ENCODE measurements at regions not wholly inside any gene's neighbourhood (a gene's known extent, or its start where the extent isn't known, plus 50 kb on each side); places are given as distances from the start of the nearest gene placed in this dataset.
"Not testable (repeated sequence)": the region's sequence is repeated elsewhere in the genome, so short reads cannot be mapped to it uniquely, and the experiment has no call there.

DNA sequence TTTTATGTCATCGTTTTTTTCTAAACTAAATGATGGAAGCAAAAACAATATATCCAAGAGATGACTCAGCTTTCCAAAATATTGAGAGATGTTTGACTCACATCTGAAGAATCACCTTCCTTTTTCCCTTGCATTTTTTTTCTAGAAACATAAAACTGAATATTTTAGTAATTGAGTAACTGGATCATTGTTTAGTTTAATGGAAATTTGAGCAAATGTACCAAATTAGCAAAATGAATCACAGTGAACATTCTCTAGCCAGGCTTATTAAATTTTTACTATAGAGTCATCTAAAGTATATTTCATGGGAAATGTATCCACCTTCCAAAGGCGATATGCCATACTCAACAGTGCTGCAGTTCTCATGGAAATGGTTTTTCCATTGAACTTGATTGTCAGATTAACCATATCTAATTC lies 145.5 kb downstream of the TENT5A start:
- H3K4me3 Mint-ChIP-seq: no peak overlapping the region
- no peaks in the 10 kb centered on the region for H3K27me3 Mint-ChIP-seq
- no peaks in the 10 kb centered on the region for H3K4me1 Mint-ChIP-seq (ENCODE audit: low read depth)
- H3K27ac Mint-ChIP-seq: no peak overlapping the region
- no peak for DNase-seq
- H3K9me3 Mint-ChIP-seq: peaks cover 11% of the 10 kb centered on the region
- H3K36me3 Mint-ChIP-seq (ENCODE audit: low read depth): no peaks in the 10 kb centered on the region

DNA sequence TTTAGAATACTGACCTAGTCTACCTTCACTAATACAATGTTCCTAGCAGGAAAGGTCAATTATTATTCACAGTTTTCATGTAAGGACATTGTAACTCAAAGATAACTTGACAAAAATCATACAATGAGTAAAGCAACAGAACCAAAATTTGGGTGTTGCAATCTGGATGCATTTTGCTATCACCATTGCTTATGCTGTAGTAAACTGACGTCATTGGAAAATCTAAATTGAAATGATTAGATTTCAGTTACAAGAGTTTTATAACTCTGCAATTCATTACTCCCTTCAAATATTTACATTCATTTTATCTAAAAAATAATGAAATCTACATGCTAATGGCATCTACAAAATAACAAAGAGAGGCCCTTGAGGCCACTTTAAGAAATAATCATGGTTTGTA lies 147.0 kb downstream of the TENT5A start:
- H3K4me3 Mint-ChIP-seq: no peak overlapping the region
- no peak for DNase-seq
- H3K27me3 Mint-ChIP-seq: no peaks in the 10 kb centered on the region
- H3K9me3 Mint-ChIP-seq: peaks cover 18% of the 10 kb centered on the region
- no peak overlapping the region for H3K27ac Mint-ChIP-seq
- no peaks in the 10 kb centered on the region for H3K4me1 Mint-ChIP-seq (ENCODE audit: low read depth)
- H3K36me3 Mint-ChIP-seq (ENCODE audit: low read depth): no peaks in the 10 kb centered on the region

DNA sequence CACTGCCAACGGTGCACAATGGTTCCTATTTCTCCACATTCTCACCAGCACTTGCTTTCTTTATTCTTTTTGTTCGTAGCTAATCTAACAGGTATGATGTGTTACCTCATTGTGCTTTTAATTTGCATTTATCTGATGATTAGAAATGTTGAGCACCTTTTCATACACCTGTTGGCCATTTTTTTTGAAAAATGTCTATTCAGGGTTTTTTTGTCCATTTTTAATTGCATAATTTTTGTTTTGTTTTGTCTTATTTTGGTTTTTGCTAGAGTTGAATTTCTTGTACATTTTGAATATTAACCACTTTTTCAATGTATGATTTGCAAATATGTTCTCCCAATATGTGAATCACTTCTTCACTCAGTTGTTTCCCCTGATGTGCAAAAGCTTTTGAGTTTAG lies 150.6 kb downstream of the TENT5A start:
- Mint-ChIP-seq H3K27me3 (no peaks in the 10 kb centered on the region), H3K4me3 (no peak overlapping the region), H3K36me3 (ENCODE audit: low read depth) (no peaks in the 10 kb centered on the region), H3K4me1 (ENCODE audit: low read depth) (no peaks in the 10 kb centered on the region), H3K27ac (no peak overlapping the region), H3K9me3 (peaks cover 21% of the 10 kb centered on the region)
- DNase-seq: no peak

DNA sequence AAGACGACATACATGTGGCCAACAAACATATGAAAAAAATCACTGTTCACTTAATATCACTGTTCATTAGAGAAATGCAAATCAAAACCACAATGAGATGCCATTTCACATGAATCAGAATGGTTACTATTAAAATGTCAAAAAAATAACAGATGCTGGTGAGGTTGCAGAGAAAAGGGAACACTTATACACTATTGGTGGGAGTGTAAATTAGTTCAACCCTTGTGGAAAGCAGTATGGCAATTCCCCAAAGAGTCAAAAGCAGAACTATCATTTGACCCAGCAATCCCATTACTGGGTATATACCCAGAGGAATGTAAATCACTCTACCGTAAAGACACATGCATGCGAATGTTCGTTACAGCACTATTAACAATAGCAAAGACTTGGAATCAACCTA lies 152.0 kb downstream of the TENT5A start:
- not testable (repeated sequence) for H3K4me3 Mint-ChIP-seq; H3K4me1 Mint-ChIP-seq (ENCODE audit: low read depth); DNase-seq; H3K36me3 Mint-ChIP-seq (ENCODE audit: low read depth); H3K27me3 Mint-ChIP-seq; H3K27ac Mint-ChIP-seq
- peaks cover 21% of the 10 kb centered on the region for H3K9me3 Mint-ChIP-seq

DNA sequence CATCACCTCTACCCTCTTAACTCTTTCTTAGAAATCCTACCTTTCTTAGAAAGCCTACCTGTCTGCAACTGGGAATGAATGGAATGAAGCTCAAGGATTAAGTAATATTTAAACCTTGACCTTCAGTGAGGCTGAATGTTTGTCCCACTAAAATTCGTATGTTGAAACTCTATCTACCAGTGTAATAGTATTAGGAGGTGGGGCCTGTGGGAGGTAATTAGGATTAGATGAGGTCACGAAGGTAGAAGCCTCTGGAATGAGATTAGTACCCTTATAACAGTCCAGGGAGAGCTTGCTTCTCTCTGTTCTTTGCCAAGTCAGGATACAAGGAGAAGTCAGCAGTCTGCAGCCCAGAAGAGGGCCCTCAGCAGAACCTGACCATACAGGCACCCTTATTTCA lies 158.0 kb downstream of the TENT5A start:
- H3K27ac Mint-ChIP-seq: no peak overlapping the region
- no peaks in the 10 kb centered on the region for H3K27me3 Mint-ChIP-seq
- H3K36me3 Mint-ChIP-seq (ENCODE audit: low read depth): no peaks in the 10 kb centered on the region
- no peaks in the 10 kb centered on the region for H3K4me1 Mint-ChIP-seq (ENCODE audit: low read depth)
- no peak for DNase-seq
- H3K9me3 Mint-ChIP-seq: peaks cover 4% of the 10 kb centered on the region
- no peak overlapping the region for H3K4me3 Mint-ChIP-seq

DNA sequence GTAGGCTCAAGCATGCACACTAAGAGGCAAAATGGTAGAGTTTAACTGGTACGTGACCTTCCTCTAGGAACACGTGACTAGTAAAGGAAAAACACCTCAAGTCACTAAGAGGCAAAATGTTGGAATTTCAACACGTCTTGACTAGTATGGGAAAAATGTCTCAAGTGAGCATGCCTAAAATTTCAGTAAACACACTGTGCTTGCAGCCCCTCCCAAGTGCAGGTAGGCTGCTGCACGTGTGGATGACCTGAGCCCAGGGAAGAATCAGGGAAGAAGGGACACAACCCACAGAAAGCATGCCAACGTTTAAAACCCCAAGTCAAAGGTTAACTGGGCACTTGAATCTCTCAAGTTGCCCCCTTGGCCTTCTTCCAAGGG lies 162.2 kb downstream of the TENT5A start:
- Mint-ChIP-seq H3K27ac (no peak overlapping the region), H3K4me1 (ENCODE audit: low read depth) (no peaks in the 10 kb centered on the region), H3K36me3 (ENCODE audit: low read depth) (no peaks in the 10 kb centered on the region), H3K9me3 (peaks cover 9% of the 10 kb centered on the region), H3K4me3 (no peak overlapping the region), H3K27me3 (no peaks in the 10 kb centered on the region)
- DNase-seq: no peak

DNA sequence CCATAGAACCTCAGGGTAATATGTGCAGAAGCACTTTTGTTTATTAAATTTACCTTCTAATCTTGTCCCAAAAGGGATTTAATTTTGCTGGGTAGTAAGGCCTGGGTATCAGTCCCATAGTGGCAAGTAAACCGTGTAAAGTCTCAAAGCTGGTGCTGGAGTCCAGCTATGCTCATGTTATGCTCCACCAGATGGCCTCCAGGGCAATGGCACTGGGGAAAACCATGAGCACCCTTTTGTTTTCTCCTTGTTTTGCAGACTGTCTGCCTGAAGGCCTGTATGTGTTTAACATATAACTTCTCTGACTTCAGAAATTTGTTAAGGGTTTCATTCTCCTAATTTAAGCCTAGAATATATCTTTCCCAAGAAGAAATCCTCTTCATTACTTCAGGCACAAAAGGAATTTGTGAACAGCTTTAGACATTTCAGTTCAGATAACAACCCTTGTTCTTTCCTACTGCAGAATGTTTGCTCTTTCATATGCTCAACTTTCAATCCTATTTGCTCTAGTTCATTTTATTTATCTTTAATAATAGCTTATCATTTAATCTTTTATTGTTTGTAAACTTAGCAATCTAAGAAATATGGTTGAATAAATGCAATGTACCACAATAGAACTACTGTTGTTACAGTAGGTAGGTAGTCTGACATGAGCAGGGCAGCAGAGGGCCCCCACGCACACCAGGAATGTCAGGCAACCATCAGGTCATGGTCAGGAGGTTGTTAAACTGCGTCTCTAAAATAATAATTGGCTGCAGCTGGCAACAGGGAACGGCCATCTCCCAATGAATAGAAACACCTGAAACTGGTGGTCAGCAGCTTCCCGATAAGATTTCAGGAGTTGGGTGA lies 162.8 kb downstream of the TENT5A start:
- H3K27me3 Mint-ChIP-seq: no peaks in the 10 kb centered on the region
- H3K4me1 Mint-ChIP-seq (ENCODE audit: low read depth): no peaks in the 10 kb centered on the region
- no peaks in the 10 kb centered on the region for H3K36me3 Mint-ChIP-seq (ENCODE audit: low read depth)
- no peak overlapping the region for H3K4me3 Mint-ChIP-seq
- H3K9me3 Mint-ChIP-seq: peaks cover 11% of the 10 kb centered on the region
- no peak for DNase-seq
- H3K27ac Mint-ChIP-seq: no peak overlapping the region

DNA sequence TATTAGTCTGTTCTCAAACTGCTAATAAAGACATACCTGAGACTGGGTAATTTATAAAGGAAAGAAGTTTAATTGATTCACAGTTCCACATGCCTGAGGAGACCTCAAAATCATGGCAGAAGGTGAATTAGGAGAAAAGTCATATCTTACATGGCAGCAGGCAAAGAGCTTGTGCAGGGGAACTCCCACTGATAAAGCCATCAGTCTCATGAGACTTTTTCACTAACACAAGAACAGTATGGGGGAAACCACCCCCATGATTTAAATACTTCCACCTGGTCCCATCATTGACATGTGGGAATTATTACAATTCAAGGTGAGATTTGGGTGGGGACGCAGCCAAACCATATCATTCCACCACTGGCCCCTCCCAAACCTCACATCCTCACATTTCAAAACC lies 166.8 kb downstream of the TENT5A start:
- H3K27me3 Mint-ChIP-seq; H3K4me3 Mint-ChIP-seq; H3K27ac Mint-ChIP-seq; DNase-seq; H3K4me1 Mint-ChIP-seq (ENCODE audit: low read depth); H3K36me3 Mint-ChIP-seq (ENCODE audit: low read depth): not testable (repeated sequence)
- H3K9me3 Mint-ChIP-seq: peaks cover 12% of the 10 kb centered on the region

DNA sequence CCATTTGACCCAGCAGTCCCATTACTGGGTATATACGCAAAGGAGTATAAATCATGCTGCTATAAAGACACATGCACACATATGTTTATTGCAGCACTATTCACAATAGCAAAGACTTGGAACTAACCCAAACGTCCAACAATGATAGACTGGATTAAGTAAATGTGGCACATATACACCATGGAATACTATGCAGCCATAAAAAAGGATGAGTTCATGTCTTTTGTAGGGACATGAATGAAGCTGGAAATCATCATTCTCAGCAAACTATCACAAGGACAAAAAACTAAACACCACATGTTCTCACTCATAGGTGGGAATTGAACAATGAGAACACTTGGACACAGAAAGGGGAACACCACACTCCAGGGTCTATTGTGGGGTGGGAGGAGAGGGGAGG lies 168.3 kb downstream of the TENT5A start:
- peaks cover 12% of the 10 kb centered on the region for H3K9me3 Mint-ChIP-seq
- not testable (repeated sequence) for H3K36me3 Mint-ChIP-seq (ENCODE audit: low read depth); H3K27ac Mint-ChIP-seq; H3K4me1 Mint-ChIP-seq (ENCODE audit: low read depth); DNase-seq; H3K4me3 Mint-ChIP-seq; H3K27me3 Mint-ChIP-seq

DNA sequence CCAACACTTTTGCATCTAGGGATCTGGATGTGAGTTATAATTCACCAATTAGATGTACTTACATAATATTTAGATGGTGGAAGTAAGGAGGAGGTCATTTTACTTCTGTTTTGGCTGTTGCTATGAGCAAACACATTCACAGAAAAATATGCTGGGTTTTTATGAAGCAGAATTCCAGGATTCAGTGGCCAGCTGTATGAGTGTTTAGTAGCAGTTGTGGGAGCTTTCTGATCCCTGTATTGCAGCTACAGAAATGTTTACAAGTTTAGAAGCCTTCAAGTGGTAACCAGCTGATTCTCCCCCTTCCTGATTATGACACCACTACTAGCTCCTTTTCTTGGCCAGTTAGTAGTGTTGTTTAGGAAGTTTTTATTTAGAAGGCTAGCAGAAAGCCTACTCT lies 177.0 kb downstream of the TENT5A start:
- H3K4me1 Mint-ChIP-seq (ENCODE audit: low read depth): no peaks in the 10 kb centered on the region
- H3K9me3 Mint-ChIP-seq: peaks cover 11% of the 10 kb centered on the region
- DNase-seq: no peak
- no peaks in the 10 kb centered on the region for H3K27me3 Mint-ChIP-seq
- H3K36me3 Mint-ChIP-seq (ENCODE audit: low read depth): no peaks in the 10 kb centered on the region
- no peak overlapping the region for H3K27ac Mint-ChIP-seq
- H3K4me3 Mint-ChIP-seq: no peak overlapping the region

DNA sequence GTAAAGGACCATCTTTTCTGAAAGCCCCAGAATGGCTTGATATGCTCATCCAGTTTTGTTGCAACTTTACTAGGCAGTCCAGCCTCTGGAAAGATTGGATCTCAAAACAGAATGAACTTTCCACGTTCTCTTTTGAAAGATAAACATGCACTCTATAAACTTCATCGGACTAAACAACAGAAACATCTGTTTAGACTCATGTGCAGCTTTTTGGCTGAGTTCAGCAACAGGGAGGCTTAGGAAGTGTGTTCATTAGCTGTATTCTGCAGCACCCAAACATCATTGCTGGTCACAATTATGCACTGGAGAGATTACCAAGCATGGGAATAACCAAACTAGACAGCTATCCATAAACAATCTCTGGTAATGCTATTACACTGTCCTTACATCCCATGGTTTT lies 180.5 kb downstream of the TENT5A start:
- H3K4me3 Mint-ChIP-seq: no peak overlapping the region
- no peak overlapping the region for H3K27ac Mint-ChIP-seq
- H3K27me3 Mint-ChIP-seq: no peaks in the 10 kb centered on the region

DNA sequence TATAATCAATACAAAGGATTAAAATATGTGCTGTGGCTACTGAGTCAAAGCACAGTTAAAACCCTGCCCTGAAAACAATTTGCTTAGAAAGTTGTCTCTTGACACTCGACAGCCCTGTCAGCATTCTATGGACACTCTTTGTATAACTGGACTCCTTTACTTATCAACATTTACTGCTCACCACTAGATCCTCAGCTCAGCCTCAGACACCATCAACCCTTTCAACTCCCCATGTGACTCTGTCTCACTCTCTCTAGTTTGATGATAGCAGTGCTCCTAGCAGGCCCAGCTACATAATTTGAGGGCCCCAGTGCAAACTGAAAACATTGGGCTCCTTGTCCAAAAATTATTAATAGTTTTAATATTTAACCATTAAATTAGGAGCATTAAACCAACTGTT lies 181.8 kb downstream of the TENT5A start:
- Mint-ChIP-seq H3K4me3 (no peak overlapping the region), H3K27me3 (no peaks in the 10 kb centered on the region), H3K36me3 (ENCODE audit: low read depth) (no peaks in the 10 kb centered on the region), H3K4me1 (ENCODE audit: low read depth) (no peaks in the 10 kb centered on the region), H3K27ac (no peak overlapping the region), H3K9me3 (peaks cover 3% of the 10 kb centered on the region)
- DNase-seq: no peak

More for the DNA sequence above, 180.5 kb downstream of the TENT5A start:
- H3K36me3 Mint-ChIP-seq (ENCODE audit: low read depth): no peaks in the 10 kb centered on the region
- H3K9me3 Mint-ChIP-seq: peaks cover 4% of the 10 kb centered on the region
- H3K4me1 Mint-ChIP-seq (ENCODE audit: low read depth): no peaks in the 10 kb centered on the region
- DNase-seq: no peak

DNA sequence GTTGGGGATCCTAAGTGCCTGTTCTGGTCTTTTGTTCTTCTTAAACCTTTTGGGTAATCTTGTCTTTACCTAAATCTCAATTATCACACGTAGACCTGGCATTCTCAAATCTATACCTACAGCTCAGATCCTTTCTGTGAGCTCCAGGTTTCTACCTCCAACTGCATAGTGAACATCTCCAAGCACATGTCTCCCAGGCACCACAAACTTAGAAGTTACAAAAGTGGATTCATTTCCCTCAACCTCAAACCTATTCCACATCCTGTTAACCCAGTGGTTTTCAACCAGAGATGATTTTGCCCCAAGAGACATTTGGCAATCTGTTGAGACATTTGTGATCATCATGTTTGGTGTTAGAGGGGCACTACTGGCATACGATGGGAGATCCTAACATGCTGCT lies 183.5 kb downstream of the TENT5A start:
- H3K9me3 Mint-ChIP-seq: peaks cover 3% of the 10 kb centered on the region
- no peaks in the 10 kb centered on the region for H3K36me3 Mint-ChIP-seq (ENCODE audit: low read depth)
- no peak overlapping the region for H3K4me3 Mint-ChIP-seq
- DNase-seq: no peak
- no peak overlapping the region for H3K27ac Mint-ChIP-seq
- no peaks in the 10 kb centered on the region for H3K4me1 Mint-ChIP-seq (ENCODE audit: low read depth)
- no peaks in the 10 kb centered on the region for H3K27me3 Mint-ChIP-seq

DNA sequence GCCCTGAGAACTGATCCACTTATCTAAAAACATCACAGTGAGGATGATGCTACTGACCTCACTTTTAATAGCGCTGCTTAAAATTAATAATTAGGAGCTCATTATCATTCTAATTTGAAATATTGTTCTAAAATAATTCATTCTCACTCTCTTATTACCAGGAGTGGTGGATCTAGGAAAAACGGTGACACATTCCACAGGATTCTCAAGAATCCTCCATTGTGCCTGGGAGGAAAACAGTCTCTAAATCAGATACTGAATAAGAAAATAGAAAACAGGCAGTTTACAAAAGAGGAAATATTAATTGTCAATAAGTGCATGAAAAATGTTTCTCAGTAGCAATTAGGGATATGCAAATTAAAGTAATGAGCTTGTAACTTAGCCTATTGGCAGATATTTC lies 187.4 kb downstream of the TENT5A start:
- Mint-ChIP-seq H3K27ac (no peak overlapping the region), H3K27me3 (no peaks in the 10 kb centered on the region), H3K4me1 (ENCODE audit: low read depth) (no peaks in the 10 kb centered on the region), H3K9me3 (no peaks in the 10 kb centered on the region), H3K36me3 (ENCODE audit: low read depth) (no peaks in the 10 kb centered on the region), H3K4me3 (no peak overlapping the region)
- DNase-seq: no peak

DNA sequence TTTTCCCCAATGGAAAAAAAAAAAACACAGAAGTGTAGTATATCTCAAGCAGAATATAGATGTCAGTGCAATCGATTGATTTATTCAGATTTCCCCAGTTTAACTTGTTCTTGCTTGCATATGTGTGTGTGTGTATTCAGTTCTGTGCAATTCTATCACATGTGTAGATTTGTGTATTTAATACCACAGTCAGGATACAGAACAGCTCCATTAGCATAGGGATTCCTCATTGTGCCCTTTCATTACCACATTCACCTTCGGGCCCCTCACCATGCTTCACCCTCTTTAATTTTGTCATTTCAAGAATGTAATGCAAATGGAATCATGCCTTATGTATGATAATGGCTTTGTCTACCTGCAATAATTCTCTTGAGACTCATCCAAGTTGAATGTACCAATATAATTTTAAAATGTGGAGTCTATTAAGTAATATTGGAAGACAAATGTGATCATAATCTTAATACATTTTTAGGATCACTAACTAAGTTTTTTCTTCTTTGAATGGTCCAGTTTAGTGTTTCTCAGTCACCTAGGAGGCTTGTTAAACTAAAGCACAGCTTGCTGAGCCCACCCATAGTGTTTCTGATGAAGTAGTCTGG lies 187.9 kb downstream of the TENT5A start:
- Mint-ChIP-seq H3K27me3 (no peaks in the 10 kb centered on the region), H3K4me1 (ENCODE audit: low read depth) (no peaks in the 10 kb centered on the region), H3K4me3 (no peak overlapping the region), H3K27ac (no peak overlapping the region), H3K9me3 (no peaks in the 10 kb centered on the region), H3K36me3 (ENCODE audit: low read depth) (no peaks in the 10 kb centered on the region)
- DNase-seq: no peak

All from activated T-cell treated with anti-CD3 and anti-CD28 coated beads, Interleukin-2, amount 50 U/mL, for 24 hours (primary cell).